Endothelial cell of umbilical vein (primary cell): ENCODE measurements at regions not wholly inside any gene's neighbourhood (a gene's known extent, or its start where the extent isn't known, plus 50 kb on each side); places are given as distances from the start of the nearest gene placed in this dataset.

ENCODE experiments used
- BruUV-seq: library from RNA; stranded (reverse); fragments of 400-500 nt; replicated peaks from 2 replicates; lab custom pipeline; 2021; lab: Mats Ljungman, UMichigan
- CTCF ChIA-PET: fragments of 300-600, 350-600 bp; sonication (Branson Sonifier 250); formaldehyde crosslinking; loops from one replicate; lab custom pipeline; 2021; ENCODE audit warnings: antibody characterized with exemption, inconsistent platforms; lab: Charles Lee
- POLR2A ChIA-PET: fragments of 300-600, 350-600 bp; sonication (Branson Sonifier 250); formaldehyde crosslinking; loops from one replicate; lab custom pipeline; 2021; ENCODE audit warnings: antibody characterized with exemption, inconsistent platforms; lab: Charles Lee
- DNase-seq: peaks from one replicate; pipeline ENCODE4 v3.0.0-alpha.2; 2011; ENCODE audit warnings: low read depth, low spot score
- FAIRE-seq: peaks from 2 replicates; lab custom pipeline; 2011; peaks lifted over from hg19 to GRCh38; lab: Jason Lieb, UNC
- H2AFZ ChIP-seq: 2 replicates; pipeline ENCODE4 v1.6.0; 2012; ENCODE audit warnings: low read depth, low read length, control low read depth, inconsistent platforms
- H3K27ac ChIP-seq: 2 replicates; pipeline ENCODE4 v1.5.1; 2011; ENCODE audit warnings: low read depth, mild to moderate bottlenecking, control low read depth, low read length, moderate library complexity; ENCODE audit not compliant: insufficient read depth
- H3K27me3 ChIP-seq, 2 experiments: 2 replicates each; pipeline versions ENCODE4 v1.6.0 to v1.6.1; 2011; ENCODE audit warnings: low read length in 2 of 2, mixed read lengths in 1 of 2; ENCODE audit not compliant: control insufficient read depth in 2 of 2, insufficient read depth in 2 of 2
- H3K36me3 ChIP-seq, 2 experiments: 2 replicates in 1 of 2; 3 replicates in 1 of 2; pipeline ENCODE4 v1.5.1; 2011; ENCODE audit warnings: low read length in 2 of 2, mild to moderate bottlenecking in 1 of 2, moderate library complexity in 1 of 2; ENCODE audit not compliant: control insufficient read depth in 2 of 2, insufficient read depth in 2 of 2; ENCODE audit errors: extremely low read depth in 1 of 2
- H3K4me1 ChIP-seq: 3 replicates; pipeline ENCODE4 v1.5.1; 2011; ENCODE audit warnings: mild to moderate bottlenecking, low read length; ENCODE audit not compliant: control insufficient read depth, insufficient read depth; ENCODE audit errors: extremely low read depth
- H3K4me2 ChIP-seq: 2 replicates; pipeline ENCODE4 v1.6.1; 2011; ENCODE audit warnings: low read length, control low read depth, mixed read lengths; ENCODE audit not compliant: insufficient read depth
- H3K4me3 ChIP-seq, 3 experiments: fragments of 200-600 bp in 1 of 3; sonication (generic), shearing (Covaris generic) in 1 of 3; replicated peaks in 1 of 3; 2 replicates each; pipeline ENCODE4 v1.5.1; 2011 to 2016; ENCODE audit warnings: control low read depth in 3 of 3, low read length in 3 of 3, mild to moderate bottlenecking in 2 of 3, inconsistent platforms in 1 of 3, low read depth in 1 of 3, moderate library complexity in 1 of 3; ENCODE audit not compliant: insufficient read depth in 1 of 3
- H3K79me2 ChIP-seq: 2 replicates; pipeline ENCODE4 v1.6.0; 2012; ENCODE audit warnings: low read length, inconsistent platforms; ENCODE audit not compliant: control insufficient read depth, insufficient read depth
- H3K9ac ChIP-seq: replicated peaks from 2 replicates; pipeline ENCODE3; 2011; ENCODE audit warnings: low read length, control low read depth; ENCODE audit not compliant: insufficient read depth; ENCODE audit errors: extremely low read depth
- H3K9me1 ChIP-seq: replicated peaks from 3 replicates; pipeline ENCODE4 v1.6.0; 2011; ENCODE audit warnings: mild to moderate bottlenecking, low read length; ENCODE audit not compliant: control insufficient read depth, insufficient read depth; ENCODE audit errors: extremely low read depth
- H3K9me3 ChIP-seq: replicated peaks from 2 replicates; pipeline ENCODE4 v1.5.1; 2012; ENCODE audit warnings: low read length, inconsistent platforms; ENCODE audit not compliant: control insufficient read depth, insufficient read depth
- H4K20me1 ChIP-seq: replicated peaks from 2 replicates; pipeline ENCODE3; 2011; ENCODE audit warnings: mild to moderate bottlenecking, low read length; ENCODE audit not compliant: control insufficient read depth, insufficient read depth; ENCODE audit errors: extremely low read depth
- CTCF ChIP-seq, 2 donors: IDR thresholded peaks; 1 replicate in 1 of 2; 2 replicates in 1 of 2; pipeline ENCODE4 v1.5.1; 2011; ENCODE audit warnings: low read length in 2 of 2, mild to moderate bottlenecking in 2 of 2, moderate library complexity in 2 of 2, control low read depth in 1 of 2, inconsistent platforms in 1 of 2, low read depth in 1 of 2; ENCODE audit not compliant: insufficient read depth in 1 of 2; ENCODE audit errors: extremely low read depth in 1 of 2
- EZH2 ChIP-seq: IDR thresholded peaks from 2 replicates; pipeline ENCODE4 v1.6.1; 2012; ENCODE audit warnings: borderline replicate concordance, low read depth, mild to moderate bottlenecking, moderate library complexity, low read length, inconsistent platforms; ENCODE audit not compliant: severe bottlenecking
- FOS ChIP-seq: IDR thresholded peaks from 2 replicates; pipeline ENCODE4 v1.6.1; 2011; ENCODE audit warnings: mild to moderate bottlenecking, low read length, moderate library complexity, borderline replicate concordance; ENCODE audit not compliant: insufficient read depth
- GATA2 ChIP-seq: IDR thresholded peaks from 2 replicates; pipeline ENCODE4 v1.7.0; 2011; ENCODE audit warnings: low read depth, mild to moderate bottlenecking, moderate library complexity, mixed read lengths, low read length; ENCODE audit not compliant: insufficient read length, insufficient read depth
- JUN ChIP-seq: IDR thresholded peaks from 2 replicates; pipeline ENCODE4 v1.6.1; 2011; ENCODE audit warnings: borderline replicate concordance, low read depth; ENCODE audit not compliant: insufficient read length, insufficient read depth
- MYC ChIP-seq: IDR thresholded peaks from one replicate; pipeline ENCODE4 v1.6.1; 2011; ENCODE audit warnings: mild to moderate bottlenecking, low read depth, low read length
- POLR2A ChIP-seq: IDR thresholded peaks from 2 replicates; pipeline ENCODE4 v1.6.1; 2012; ENCODE audit warnings: low read depth, mild to moderate bottlenecking, control low read depth, low read length
- POLR2AphosphoS5 ChIP-seq: IDR thresholded peaks from 2 replicates; pipeline ENCODE4 v1.6.1; 2012; ENCODE audit warnings: low read depth, mild to moderate bottlenecking, control low read depth, low read length, moderate library complexity; ENCODE audit not compliant: insufficient read depth
- dilution Hi-C: fragments of 300-500 bp; cut with MboI; formaldehyde crosslinking; loops from one replicate; pipeline ENCODE4 v1.15.0; 2019; ENCODE audit warnings: low sequenced_read_pairs; ENCODE audit not compliant: extremely low pct_ligation_motif_present
- intact Hi-C: fragments of 100-400 bp; cut with micrococcal nuclease; formaldehyde crosslinking; loops from one replicate; pipeline ENCODE4 v1.10.0; 2022
- TF ChIP-seq, protein P1 (sequence below): IDR thresholded peaks from 2 replicates; pipeline ENCODE4 v1.6.1; 2011; ENCODE audit not compliant: insufficient read depth, insufficient read length

DNA sequence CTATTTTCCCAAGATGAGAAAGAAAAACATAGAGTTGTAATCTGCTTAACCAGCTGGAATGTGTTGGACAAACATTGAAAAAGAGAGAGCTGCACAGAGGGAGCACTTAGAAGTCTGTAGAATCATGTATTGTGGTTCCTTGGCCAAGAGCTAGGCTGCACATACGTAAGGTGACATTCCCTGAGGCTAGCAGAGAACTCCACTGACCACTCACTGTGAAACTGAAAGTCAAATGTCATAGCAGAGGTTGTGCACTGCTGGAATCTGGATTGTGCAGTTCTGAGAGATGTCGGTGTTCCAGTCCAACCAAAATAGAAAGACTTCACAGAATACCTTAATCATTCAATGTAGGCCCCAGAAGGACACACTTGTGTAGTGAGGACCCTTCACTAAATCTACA is 772.8 kb upstream of the RAG2 start:
- dilution Hi-C loops = no loop called here

More for the DNA sequence above, 772.8 kb upstream of the RAG2 start:
- Histone ChIP-seq H3K79me2 (no peaks in the 10 kb centered on the region), H3K9me3 (no peaks in the 10 kb centered on the region), H3K27me3 (no peaks in the 10 kb centered on the region), H3K36me3 (no peaks in the 10 kb centered on the region), H3K4me1 (no peaks in the 10 kb centered on the region), H3K4me3 (no peak overlapping the region), H3K9me1 (no peaks in the 10 kb centered on the region), H3K27ac (no peak overlapping the region), H2AFZ (no peak overlapping the region), H3K9ac (no peak overlapping the region), H3K4me2 (no peak overlapping the region), H4K20me1 (no peaks in the 10 kb centered on the region)
- ChIA-PET POLR2A (no interaction called here), CTCF (no interaction called here)
- FAIRE-seq = no peak
- TF ChIP-seq POLR2AphosphoS5 = no peak
- TF ChIP-seq CTCF (IDR thresholded peaks at IDR 0.05; ENCODE audit: extremely low read depth in 1 of 2, insufficient read depth in 1 of 2, low read depth in 1 of 2, low read length in 2 of 2) = no peak
- TF ChIP-seq MYC = no peak
- TF ChIP-seq EZH2 = no peak
- no peak for TF ChIP-seq POLR2A
- TF ChIP-seq, protein P1, sequence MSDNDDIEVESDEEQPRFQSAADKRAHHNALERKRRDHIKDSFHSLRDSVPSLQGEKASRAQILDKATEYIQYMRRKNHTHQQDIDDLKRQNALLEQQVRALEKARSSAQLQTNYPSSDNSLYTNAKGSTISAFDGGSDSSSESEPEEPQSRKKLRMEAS = no peak
- no peak for TF ChIP-seq GATA2
- TF ChIP-seq FOS = no peak
- TF ChIP-seq JUN = no peak
- DNase-seq = no peak
- BruUV-seq = no TSS peak
- intact Hi-C loops = no loop called here
